AG10803 (cell line): ENCODE measurements at regions not wholly inside any gene's neighbourhood (a gene's known extent, or its start where the extent isn't known, plus 50 kb on each side); places are given as distances from the start of the nearest gene placed in this dataset.

Source experiments
- DNase-seq: peaks from one replicate; pipeline ENCODE4 v3.0.0; 2010; ENCODE audit warnings: low read depth
- H3K4me3 ChIP-seq: 2 replicates; pipeline ENCODE4 v1.5.1; 2011; ENCODE audit warnings: mild to moderate bottlenecking, low read length, control low read depth
- CTCF ChIP-seq: conservative IDR thresholded peaks from 2 replicates; pipeline ENCODE4 v1.5.1; 2011; ENCODE audit warnings: mild to moderate bottlenecking, low read length, control low read depth, inconsistent platforms

GRCh38 chr7:31190906-31191305 is 138.8 kb downstream of the ADCYAP1R1 start:
- TF ChIP-seq CTCF: no peak
- no peak for DNase-seq
- H3K4me3 ChIP-seq: no peak overlapping the region

- H3K4me3 ChIP-seq: no peak overlapping the region
- no peak for TF ChIP-seq CTCF
- no peak for DNase-seq
Observed at GRCh38 chr7:31186202-31186601, 134.1 kb downstream of the ADCYAP1R1 start.

GRCh38 chr7:31175672-31176071 is 123.6 kb downstream of the ADCYAP1R1 start:
- TF ChIP-seq CTCF: no peak; the same call in 1 of the 2 replicates
- DNase-seq: no peak
- H3K4me3 ChIP-seq: no peak overlapping the region

- no peak for DNase-seq
- H3K4me3 ChIP-seq: no peak overlapping the region
- no peak for TF ChIP-seq CTCF
Observed at GRCh38 chr7:31171984-31172383, 119.9 kb downstream of the ADCYAP1R1 start.

- no peak for DNase-seq
- no peak overlapping the region for H3K4me3 ChIP-seq
- no peak for TF ChIP-seq CTCF
Observed at GRCh38 chr7:31171216-31171785, 119.2 kb downstream of the ADCYAP1R1 start.
